ENCODE measurements at regions not wholly inside any gene's neighbourhood (a gene's known extent, or its start where the extent isn't known, plus 50 kb on each side); places are given as distances from the start of the nearest gene placed in this dataset.

- no peak for TF ChIP-seq CTCF (IDR thresholded peaks at IDR 0.05)
- TF ChIP-seq POLR2A (IDR thresholded peaks at IDR 0.05; ENCODE audit: low read depth) = no peak
Observed at GRCh38 chr2:204226305-204226880, 289.8 kb downstream of the ICOS start.

Data from esophagus muscularis mucosa (tissue), 3 donors.